ENCODE measurements at regions not wholly inside any gene's neighbourhood (a gene's known extent, or its start where the extent isn't known, plus 50 kb on each side); places are given as distances from the start of the nearest gene placed in this dataset.
"Not testable (repeated sequence)": the region's sequence is repeated elsewhere in the genome, so short reads cannot be mapped to it uniquely, and the experiment has no call there.

DNA sequence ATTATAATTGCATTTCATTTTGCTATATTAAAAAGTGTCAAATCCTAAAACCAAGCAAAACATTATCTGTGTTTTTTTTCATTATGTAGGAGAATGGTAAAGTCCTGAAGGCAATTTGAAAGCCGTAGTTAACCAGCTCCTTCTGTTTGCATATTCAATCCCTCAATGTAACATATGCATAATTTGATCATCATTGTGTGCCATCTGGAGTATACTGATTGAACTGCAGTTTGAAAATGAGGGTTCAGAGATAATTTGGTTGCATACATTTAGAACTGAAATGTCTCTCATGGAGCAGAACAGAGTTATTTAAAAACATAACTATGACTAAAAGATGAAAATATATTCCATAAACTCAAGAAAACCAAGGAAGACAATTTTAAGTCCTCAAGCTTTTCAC lies 518.6 kb downstream of the GBE1 start:
- TF ChIP-seq POLR2A (IDR thresholded peaks at IDR 0.05; ENCODE audit: low read depth, low read length): no peak
- FAIRE-seq (peak; percentile 74), DNase-seq (ENCODE audit: insufficient read length, low spot score) (no peak)

DNA sequence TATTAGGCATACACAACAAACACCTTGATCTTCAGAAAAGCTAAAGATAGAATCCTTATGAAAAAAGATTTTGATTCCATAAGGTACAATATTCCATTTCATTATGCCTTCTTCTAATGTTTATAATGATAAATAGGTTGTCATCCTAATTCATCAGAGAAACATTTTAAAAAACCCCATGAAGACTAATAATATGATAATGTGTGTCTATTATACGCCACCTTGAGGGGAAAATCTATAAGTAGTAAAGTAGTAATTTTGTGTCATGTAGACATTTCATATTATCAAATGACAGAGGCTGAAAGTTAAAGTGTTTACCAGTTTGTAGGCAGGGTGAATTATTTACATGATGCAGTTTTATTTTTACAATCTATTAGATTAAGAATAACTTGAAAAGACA lies 524.3 kb downstream of the GBE1 start:
- DNase-seq (ENCODE audit: insufficient read length, low spot score) (no peak), FAIRE-seq (no peak)
- TF ChIP-seq POLR2A (IDR thresholded peaks at IDR 0.05; ENCODE audit: low read depth, low read length): no peak

DNA sequence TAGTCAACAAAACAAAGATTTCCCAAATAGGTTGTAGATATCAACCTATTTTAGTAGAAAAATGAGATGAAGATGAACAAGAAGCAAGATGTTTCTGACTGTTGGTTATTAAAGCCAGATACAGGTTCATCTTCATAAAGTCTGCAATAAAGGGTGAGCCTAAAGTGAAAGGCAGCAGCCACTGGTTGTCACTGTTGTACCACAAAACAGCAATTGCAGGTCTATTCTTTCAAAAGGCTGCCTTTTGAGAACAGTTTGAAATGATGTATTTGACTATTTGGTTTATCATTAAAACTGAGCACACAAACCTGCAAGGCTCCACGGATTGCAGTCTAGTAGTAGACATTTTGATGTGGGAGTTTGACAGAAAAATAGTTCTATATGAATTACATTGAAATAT lies 543.4 kb downstream of the GBE1 start:
- FAIRE-seq (no peak), DNase-seq (ENCODE audit: insufficient read length, low spot score) (no peak)
- TF ChIP-seq POLR2A (IDR thresholded peaks at IDR 0.05; ENCODE audit: low read depth, low read length): no peak

DNA sequence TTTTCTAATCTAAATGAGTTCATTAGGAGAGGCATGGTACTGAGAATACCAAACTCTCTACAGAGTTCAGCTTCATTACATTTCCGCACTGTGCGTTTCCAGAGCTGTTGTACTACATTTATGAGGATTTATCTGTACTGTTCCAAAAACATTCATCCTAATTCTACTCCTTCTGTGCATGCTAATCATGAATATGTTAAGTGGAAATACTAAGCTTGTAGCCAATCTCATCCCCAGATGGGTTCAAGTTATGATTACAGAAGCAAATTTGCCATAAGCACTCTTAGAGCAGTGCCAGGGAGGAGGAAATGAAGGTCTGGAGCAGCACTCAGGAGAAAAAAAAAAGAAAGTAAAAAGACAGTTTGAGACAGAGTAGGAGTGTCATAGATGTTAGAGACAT lies 544.3 kb downstream of the GBE1 start:
- FAIRE-seq: no peak

DNA sequence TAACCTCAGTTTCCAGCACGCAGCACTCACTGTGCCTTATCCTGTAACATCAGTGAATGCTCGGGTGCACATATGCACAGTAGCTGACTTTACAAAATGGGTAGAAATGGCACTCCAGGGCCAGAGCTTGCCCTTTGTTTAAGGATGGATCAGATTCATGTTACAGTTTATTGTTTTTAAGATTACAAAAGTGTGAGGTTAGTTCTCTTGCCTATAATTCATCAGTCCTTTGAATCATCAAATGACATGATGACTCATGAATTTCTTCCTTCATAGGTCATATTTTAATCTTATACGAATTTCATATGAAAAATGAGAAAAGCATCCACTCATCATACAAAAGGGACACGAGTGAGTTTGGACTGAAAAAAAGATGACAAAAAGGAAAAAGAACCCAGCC lies 545.3 kb downstream of the GBE1 start:
- no peak for DNase-seq (ENCODE audit: insufficient read length, low spot score)
- TF ChIP-seq POLR2A (IDR thresholded peaks at IDR 0.05; ENCODE audit: low read depth, low read length): no peak
- no peak for FAIRE-seq

More for the DNA sequence above, 544.3 kb downstream of the GBE1 start:
- TF ChIP-seq POLR2A (IDR thresholded peaks at IDR 0.05; ENCODE audit: low read depth, low read length): no peak
- no peak for DNase-seq (ENCODE audit: insufficient read length, low spot score)

DNA sequence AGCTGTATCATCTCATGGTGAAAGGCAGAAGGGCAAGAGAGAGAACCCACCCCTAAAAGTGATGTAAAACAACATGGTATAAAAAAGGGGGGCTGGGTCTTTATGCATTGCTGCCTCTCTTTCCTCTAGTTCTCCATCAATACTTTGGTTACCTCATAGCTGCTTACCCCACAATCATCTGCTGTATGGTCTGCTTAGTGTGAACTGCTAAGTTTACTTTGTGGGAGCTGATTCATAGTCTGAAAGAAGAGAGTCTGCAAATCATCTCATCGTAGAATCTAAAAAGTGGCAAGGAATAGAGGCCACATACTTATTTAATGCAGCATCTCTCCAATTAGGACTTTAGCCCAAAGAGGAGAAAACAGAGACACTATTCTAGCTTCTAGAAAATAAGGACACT lies 546.8 kb downstream of the GBE1 start:
- DNase-seq (ENCODE audit: insufficient read length, low spot score) (no peak), FAIRE-seq (no peak)
- TF ChIP-seq POLR2A (IDR thresholded peaks at IDR 0.05; ENCODE audit: low read depth, low read length): no peak

DNA sequence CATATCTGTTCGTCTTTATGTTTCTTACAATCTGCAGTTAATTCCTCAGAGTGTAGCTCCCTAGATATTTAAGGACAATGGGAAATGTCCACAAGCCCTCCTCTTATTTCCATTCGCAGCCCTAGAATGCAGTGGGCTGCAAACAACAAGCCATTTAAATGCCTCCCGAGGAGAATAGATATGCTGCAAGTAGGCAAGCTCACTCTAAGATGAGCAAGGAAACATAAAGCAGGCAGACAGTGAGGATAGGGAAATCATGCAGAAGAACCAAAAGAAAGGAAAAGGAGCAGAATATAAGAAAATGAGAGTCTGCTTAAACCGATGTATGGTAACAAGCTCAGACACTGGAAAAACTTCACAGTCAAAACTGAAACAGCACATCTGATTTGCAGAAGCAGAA lies 561.9 kb downstream of the GBE1 start:
- no peak for TF ChIP-seq POLR2A (IDR thresholded peaks at IDR 0.05; ENCODE audit: low read depth, low read length)
- FAIRE-seq: no peak

DNA sequence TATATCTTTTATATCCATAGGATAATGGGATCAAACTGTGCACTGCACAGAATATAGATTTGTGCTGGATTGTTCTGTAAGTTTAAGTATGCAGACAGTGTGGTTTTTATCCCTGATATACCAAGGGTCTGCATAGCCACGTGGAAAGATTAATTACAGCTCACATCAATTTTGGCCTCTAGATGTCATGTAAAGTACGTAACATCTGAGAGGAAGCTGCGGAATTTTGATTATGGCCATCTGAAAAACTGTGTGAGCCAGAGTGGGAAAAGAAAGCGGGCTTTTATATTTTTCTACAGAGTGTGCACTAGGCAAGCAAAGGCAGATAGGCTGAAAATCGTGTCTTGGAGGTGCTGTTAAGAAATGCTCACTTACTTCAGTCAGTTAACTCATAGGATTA lies 562.7 kb downstream of the GBE1 start:
- no peak for TF ChIP-seq POLR2A (IDR thresholded peaks at IDR 0.05; ENCODE audit: low read depth, low read length)
- FAIRE-seq (no peak), DNase-seq (ENCODE audit: insufficient read length, low spot score) (no peak)

More for the DNA sequence above, 561.9 kb downstream of the GBE1 start:
- DNase-seq (ENCODE audit: insufficient read length, low spot score): no peak

DNA sequence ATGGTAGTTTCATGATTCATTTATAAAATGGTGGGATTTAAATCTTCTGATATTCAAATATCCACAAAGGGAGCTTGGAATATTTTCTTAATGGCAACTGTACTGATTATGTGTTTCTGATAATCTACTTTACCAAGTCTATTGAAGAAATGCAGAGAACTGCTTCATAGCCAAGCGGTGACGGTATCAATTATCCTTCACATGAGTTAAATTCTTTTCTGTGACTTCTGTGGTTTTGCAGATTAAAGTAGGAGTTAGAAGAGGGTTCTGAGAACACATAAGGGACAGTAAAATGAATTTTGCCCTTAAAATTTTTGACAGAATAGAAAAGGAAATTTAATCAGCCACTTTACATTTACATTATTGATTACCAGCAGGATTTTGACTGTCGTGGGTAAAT lies 563.2 kb downstream of the GBE1 start:
- no peak for DNase-seq (ENCODE audit: insufficient read length, low spot score)
- no peak for FAIRE-seq
- no peak for TF ChIP-seq POLR2A (IDR thresholded peaks at IDR 0.05; ENCODE audit: low read depth, low read length)

DNA sequence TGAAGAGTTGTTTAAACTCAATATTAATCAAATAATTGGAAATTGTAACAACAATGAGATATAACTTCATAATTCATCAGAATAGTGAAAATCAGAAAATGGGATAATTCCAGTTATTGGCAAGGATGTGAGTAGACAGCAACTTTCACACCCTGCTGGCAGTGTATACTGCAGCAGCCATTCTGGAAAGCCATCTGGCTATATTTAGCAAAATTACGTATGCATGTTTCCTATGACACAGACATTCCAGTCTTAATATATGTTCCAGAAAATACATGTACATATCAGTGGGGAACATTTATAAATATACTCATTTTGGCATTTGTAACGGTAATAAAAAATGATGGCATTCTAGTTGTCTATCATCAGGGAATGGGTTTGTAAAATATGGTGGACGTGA lies 564.1 kb downstream of the GBE1 start:
- TF ChIP-seq POLR2A (IDR thresholded peaks at IDR 0.05; ENCODE audit: low read depth, low read length): no peak
- FAIRE-seq (no peak), DNase-seq (ENCODE audit: insufficient read length, low spot score) (no peak)

DNA sequence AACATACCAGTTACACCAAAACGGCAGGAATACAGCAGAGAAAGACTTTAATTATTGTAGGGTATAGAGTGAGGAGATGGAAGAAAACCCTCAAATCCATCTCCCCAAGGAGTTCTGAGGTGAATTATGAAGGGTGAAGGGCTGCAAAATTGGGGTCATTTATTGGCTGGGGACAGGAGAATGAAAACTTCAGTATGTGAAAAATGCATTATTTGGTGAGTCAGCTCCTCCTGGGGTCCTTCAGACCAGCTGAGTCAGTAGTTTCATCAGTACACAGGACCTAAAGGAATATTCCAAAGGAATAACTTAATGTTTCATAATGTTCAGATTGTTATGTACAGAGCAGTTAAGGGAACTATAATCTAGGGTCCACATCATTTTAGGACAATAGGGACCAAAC lies 566.0 kb downstream of the GBE1 start:
- TF ChIP-seq POLR2A (IDR thresholded peaks at IDR 0.05; ENCODE audit: low read depth, low read length): no peak
- no peak for FAIRE-seq
- DNase-seq (ENCODE audit: insufficient read length, low spot score): no peak

DNA sequence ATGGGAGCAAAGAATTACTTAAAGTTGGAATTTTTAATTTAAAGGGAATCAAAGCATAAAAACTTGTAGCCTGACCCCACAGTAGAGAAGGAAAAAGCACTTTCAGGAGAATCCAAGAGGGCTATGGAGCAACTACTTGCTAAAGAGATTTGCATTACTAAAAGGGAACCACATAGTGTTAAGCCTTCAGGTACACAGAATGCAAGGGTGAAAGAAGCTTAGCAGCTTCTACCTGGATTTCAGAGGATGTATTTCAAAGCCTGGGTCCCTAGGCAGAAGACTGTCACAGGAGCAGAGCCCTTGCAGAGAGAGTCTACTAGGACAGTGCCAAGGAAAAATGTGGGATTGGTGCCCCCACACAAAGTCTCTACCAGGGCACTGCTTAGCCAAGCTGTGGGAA lies 575.0 kb downstream of the GBE1 start:
- FAIRE-seq: no peak
- DNase-seq (ENCODE audit: insufficient read length, low spot score): no peak
- TF ChIP-seq POLR2A (IDR thresholded peaks at IDR 0.05; ENCODE audit: low read depth, low read length): no peak

DNA sequence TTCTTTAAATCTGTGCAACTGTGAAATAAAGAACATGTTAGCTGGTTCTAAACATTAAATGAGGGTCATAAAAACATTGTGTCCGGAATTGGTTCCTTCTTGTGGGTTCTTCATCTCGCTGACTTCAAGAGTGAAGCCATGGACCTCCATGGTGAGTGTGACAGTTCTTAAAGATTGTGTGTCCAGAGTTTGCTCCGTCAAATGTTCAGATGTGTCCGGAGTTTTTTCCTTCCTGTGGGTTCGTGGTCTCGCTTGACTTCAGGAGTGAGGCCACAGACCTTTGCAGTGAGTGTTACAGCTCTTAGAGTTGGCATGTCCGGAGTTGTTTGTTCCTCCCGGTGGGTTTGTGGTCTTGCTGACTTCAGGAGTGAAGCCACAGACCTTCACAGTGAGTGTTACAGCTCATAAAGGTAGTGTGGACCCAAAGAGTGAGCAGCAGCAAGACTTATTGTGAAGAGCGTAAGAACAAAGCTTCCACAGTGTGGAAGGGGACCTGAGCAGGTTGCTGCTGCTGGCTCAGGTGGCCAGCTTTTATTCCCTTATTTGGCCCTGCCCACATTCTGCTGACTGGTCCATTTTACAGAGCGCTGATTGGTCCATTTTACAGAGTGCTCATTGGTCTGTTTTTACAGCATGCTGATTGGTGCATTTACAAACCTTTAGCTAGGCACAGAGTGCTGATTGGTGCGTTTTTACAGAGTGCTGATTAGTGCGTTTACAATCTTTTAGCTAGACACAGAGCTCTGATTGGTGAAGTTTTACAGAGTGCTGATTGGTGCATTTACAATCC lies 579.2 kb downstream of the GBE1 start:
- DNase-seq (ENCODE audit: insufficient read length, low spot score); FAIRE-seq: not testable (repeated sequence)

DNA sequence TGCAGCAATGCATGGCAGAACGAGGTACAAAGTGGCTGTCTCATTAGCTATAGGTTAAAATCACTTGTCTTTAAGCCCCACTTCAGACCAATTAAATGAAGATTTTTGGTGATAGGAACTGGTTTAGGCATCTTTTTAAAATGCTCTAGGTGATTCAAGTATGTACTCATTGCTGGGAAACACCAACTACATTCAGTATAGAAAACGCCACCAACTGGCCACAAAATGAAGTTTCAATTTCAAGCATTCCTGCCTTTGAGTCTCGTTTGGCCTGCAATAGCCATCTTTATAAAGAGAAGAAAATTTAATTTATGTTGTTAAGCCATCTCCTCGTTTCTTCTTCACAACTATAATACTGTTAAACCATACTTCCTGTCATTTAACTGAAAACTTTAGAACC lies 587.9 kb downstream of the GBE1 start:
- DNase-seq (ENCODE audit: insufficient read length, low spot score): no peak
- no peak for TF ChIP-seq POLR2A (IDR thresholded peaks at IDR 0.05; ENCODE audit: low read depth, low read length)
- peak; percentile 50 for FAIRE-seq

DNA sequence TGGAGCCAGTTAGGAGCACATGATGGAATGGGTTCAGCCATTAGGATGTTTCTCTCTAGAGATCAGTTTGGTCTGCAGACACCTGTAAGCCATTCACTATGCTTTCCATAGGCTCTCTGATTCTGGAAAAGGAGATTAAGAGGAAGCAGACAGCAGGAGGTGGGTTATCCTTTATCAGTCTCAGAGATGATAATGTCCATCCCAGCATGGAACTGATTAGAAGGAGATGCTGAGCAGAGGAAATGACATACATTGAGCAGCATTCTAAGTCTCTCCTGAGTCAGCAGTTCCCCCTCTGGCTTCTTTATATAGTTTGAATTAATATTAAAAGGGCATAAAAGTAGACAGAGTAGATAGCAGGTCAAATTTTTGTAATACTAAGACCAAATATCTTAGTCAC lies 591.1 kb downstream of the GBE1 start:
- FAIRE-seq (no peak), DNase-seq (ENCODE audit: insufficient read length, low spot score) (no peak)
- no peak for TF ChIP-seq POLR2A (IDR thresholded peaks at IDR 0.05; ENCODE audit: low read depth, low read length)

DNA sequence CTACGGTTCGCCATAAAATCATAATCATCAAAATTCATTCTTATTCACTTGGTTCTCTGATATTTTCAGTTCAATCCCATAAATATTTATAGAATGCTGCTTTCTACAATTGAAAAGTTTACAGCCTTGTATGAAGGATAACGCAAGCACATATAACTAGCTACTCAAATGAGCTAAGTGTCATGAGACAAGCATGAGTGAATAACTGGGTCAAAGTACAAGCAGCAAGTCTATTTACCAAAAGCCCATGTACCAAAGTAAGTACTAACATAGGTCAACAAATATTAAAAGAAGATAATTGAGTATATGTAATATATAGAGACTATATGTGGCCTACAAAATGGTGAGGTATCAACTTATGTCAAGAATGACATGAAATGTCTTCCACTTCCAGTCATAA lies 596.6 kb downstream of the GBE1 start:
- DNase-seq (ENCODE audit: insufficient read length, low spot score) (no peak), FAIRE-seq (no peak)
- no peak for TF ChIP-seq POLR2A (IDR thresholded peaks at IDR 0.05; ENCODE audit: low read depth, low read length)

All from H54 (cell line).